ENCODE measurements at regions not wholly inside any gene's neighbourhood (a gene's known extent, or its start where the extent isn't known, plus 50 kb on each side); places are given as distances from the start of the nearest gene placed in this dataset.

GRCh38 chr5:89916131-89916530 lies 493.4 kb downstream of the CETN3 start:
- Histone ChIP-seq H3K9me3 (ENCODE audit: low read length) (peaks cover 10% of the 10 kb centered on the region; the same call in 1 of the 2 replicates), H3K4me2 (ENCODE audit: low read length) (no peak overlapping the region), H3K36me3 (ENCODE audit: low read depth, low read length) (no peaks in the 10 kb centered on the region), H3K79me2 (ENCODE audit: low read length) (no peaks in the 10 kb centered on the region), H3K9me2 (replicated peaks; ENCODE audit: low read length) (no peaks in the 10 kb centered on the region), H3K9ac (ENCODE audit: low read length) (no peak overlapping the region), H3K4me3 (ENCODE audit: low read length) (no peak overlapping the region), H4K20me1 (ENCODE audit: low read length) (no peaks in the 10 kb centered on the region), H3K4me1 (ENCODE audit: insufficient read depth, low read length) (no peaks in the 10 kb centered on the region), H3K27ac (ENCODE audit: low read length) (no peak overlapping the region), H2AFZ (ENCODE audit: low read length) (no peak overlapping the region), H3F3A (ENCODE audit: low read length, unreplicated experiment) (no peaks in the 10 kb centered on the region), H3K27me3 (ENCODE audit: low read length) (no peaks in the 10 kb centered on the region)
- intact Hi-C loops (cut with micrococcal nuclease): no loop called here
- no TSS peak for BruUV-seq (replicated peaks)
- CTCF ChIA-PET: no interaction called here
- POLR2A ChIA-PET (ENCODE audit: unreplicated experiment): no interaction called here
- no peak for ATAC-seq
- no peak for DNase-seq
- TF ChIP-seq CTCF (conservative IDR thresholded peaks at IDR 0.05; ENCODE audit: low read depth, low read length): no peak
- TF ChIP-seq EZH2phosphoT487 (IDR thresholded peaks at IDR 0.05; ENCODE audit: borderline replicate concordance, low read length): no peak
- no peak for TF ChIP-seq EZH2 (IDR thresholded peaks at IDR 0.05; ENCODE audit: low read length, unreplicated experiment)

GRCh38 chr5:89908876-89909275 lies 500.7 kb downstream of the CETN3 start:
- Histone ChIP-seq H3K4me1 (ENCODE audit: insufficient read depth, low read length) (no peaks in the 10 kb centered on the region), H3K9me3 (ENCODE audit: low read length) (no peaks in the 10 kb centered on the region), H3F3A (ENCODE audit: low read length, unreplicated experiment) (no peaks in the 10 kb centered on the region), H3K9ac (ENCODE audit: low read length) (no peak overlapping the region), H3K27me3 (ENCODE audit: low read length) (no peaks in the 10 kb centered on the region), H3K9me2 (replicated peaks; ENCODE audit: low read length) (no peaks in the 10 kb centered on the region), H3K4me2 (ENCODE audit: low read length) (no peak overlapping the region), H3K27ac (ENCODE audit: low read length) (no peak overlapping the region), H3K36me3 (ENCODE audit: low read depth, low read length) (no peaks in the 10 kb centered on the region), H3K79me2 (ENCODE audit: low read length) (no peaks in the 10 kb centered on the region), H2AFZ (ENCODE audit: low read length) (no peak overlapping the region), H4K20me1 (ENCODE audit: low read length) (no peaks in the 10 kb centered on the region), H3K4me3 (ENCODE audit: low read length) (no peak overlapping the region)
- POLR2A ChIA-PET (ENCODE audit: unreplicated experiment): no interaction called here
- DNase-seq (no peak), ATAC-seq (no peak)
- intact Hi-C loops (cut with micrococcal nuclease): no loop called here
- BruUV-seq (replicated peaks): no TSS peak
- TF ChIP-seq EZH2 (IDR thresholded peaks at IDR 0.05; ENCODE audit: low read length, unreplicated experiment) (no peak), EZH2phosphoT487 (IDR thresholded peaks at IDR 0.05; ENCODE audit: borderline replicate concordance, low read length) (no peak), CTCF (conservative IDR thresholded peaks at IDR 0.05; ENCODE audit: low read depth, low read length) (no peak)
- CTCF ChIA-PET: no interaction called here

- Histone ChIP-seq H3F3A (ENCODE audit: low read length, unreplicated experiment) (no peaks in the 10 kb centered on the region), H3K4me3 (ENCODE audit: low read length) (no peak overlapping the region), H3K4me1 (ENCODE audit: insufficient read depth, low read length) (no peaks in the 10 kb centered on the region), H3K36me3 (ENCODE audit: low read depth, low read length) (no peaks in the 10 kb centered on the region), H3K4me2 (ENCODE audit: low read length) (no peak overlapping the region), H4K20me1 (ENCODE audit: low read length) (no peaks in the 10 kb centered on the region), H2AFZ (ENCODE audit: low read length) (no peak overlapping the region), H3K79me2 (ENCODE audit: low read length) (no peaks in the 10 kb centered on the region), H3K27me3 (ENCODE audit: low read length) (no peaks in the 10 kb centered on the region), H3K9ac (ENCODE audit: low read length) (no peak overlapping the region), H3K27ac (ENCODE audit: low read length) (no peak overlapping the region), H3K9me3 (ENCODE audit: low read length) (no peaks in the 10 kb centered on the region), H3K9me2 (replicated peaks; ENCODE audit: low read length) (no peaks in the 10 kb centered on the region)
- CTCF ChIA-PET: no interaction called here
- ATAC-seq (no peak), DNase-seq (no peak)
- TF ChIP-seq EZH2 (IDR thresholded peaks at IDR 0.05; ENCODE audit: low read length, unreplicated experiment) (no peak), EZH2phosphoT487 (IDR thresholded peaks at IDR 0.05; ENCODE audit: borderline replicate concordance, low read length) (no peak), CTCF (conservative IDR thresholded peaks at IDR 0.05; ENCODE audit: low read depth, low read length) (no peak)
- intact Hi-C loops (cut with micrococcal nuclease): no loop called here
- no TSS peak for BruUV-seq (replicated peaks)
- POLR2A ChIA-PET (ENCODE audit: unreplicated experiment): no interaction called here
These were observed 505.1 kb downstream of the CETN3 start for GRCh38 chr5:89904442-89904841.

All from PC-3 (cell line).